Neural cell (in vitro differentiated cells): ENCODE measurements at regions not wholly inside any gene's neighbourhood (a gene's known extent, or its start where the extent isn't known, plus 50 kb on each side); places are given as distances from the start of the nearest gene placed in this dataset.

ENCODE experiments used
- EP300 ChIP-seq: fragments of 450-650 bp; conservative IDR thresholded peaks from 2 replicates; pipeline ENCODE4 v1.6.1; 2014; ENCODE audit warnings: antibody characterized with exemption, mild to moderate bottlenecking, moderate library complexity; ENCODE audit not compliant: poor library complexity, severe bottlenecking
- EZH2 ChIP-seq: fragments of 200-600, 300-800 bp; shearing (Covaris generic), sonication (generic); IDR thresholded peaks from 2 replicates; pipeline ENCODE4 v1.6.1; 2014; ENCODE audit warnings: antibody characterized with exemption, low read length, borderline replicate concordance, mild to moderate bottlenecking; ENCODE audit not compliant: insufficient read depth, poor library complexity, severe bottlenecking
- POLR2AphosphoS5 ChIP-seq: IDR thresholded peaks from 2 replicates; pipeline ENCODE4 v1.6.1; 2012
- RAD21 ChIP-seq: fragments of 450-650 bp; conservative IDR thresholded peaks from 2 replicates; pipeline ENCODE4 v1.6.1; 2014; ENCODE audit warnings: antibody characterized with exemption, mild to moderate bottlenecking, moderate library complexity
- REST ChIP-seq: IDR thresholded peaks from 2 replicates; pipeline ENCODE4 v1.6.1; 2012; ENCODE audit warnings: borderline replicate concordance
- TAF1 ChIP-seq: IDR thresholded peaks from 2 replicates; pipeline ENCODE4 v1.6.1; 2012; ENCODE audit warnings: low read depth
- TF ChIP-seq, protein P1 (sequence below): fragments of 450-650 bp; IDR thresholded peaks from 2 replicates; pipeline ENCODE4 v1.5.1; 2014; ENCODE audit warnings: antibody characterized with exemption, mild to moderate bottlenecking, moderate library complexity; ENCODE audit not compliant: poor library complexity, severe bottlenecking

DNA sequence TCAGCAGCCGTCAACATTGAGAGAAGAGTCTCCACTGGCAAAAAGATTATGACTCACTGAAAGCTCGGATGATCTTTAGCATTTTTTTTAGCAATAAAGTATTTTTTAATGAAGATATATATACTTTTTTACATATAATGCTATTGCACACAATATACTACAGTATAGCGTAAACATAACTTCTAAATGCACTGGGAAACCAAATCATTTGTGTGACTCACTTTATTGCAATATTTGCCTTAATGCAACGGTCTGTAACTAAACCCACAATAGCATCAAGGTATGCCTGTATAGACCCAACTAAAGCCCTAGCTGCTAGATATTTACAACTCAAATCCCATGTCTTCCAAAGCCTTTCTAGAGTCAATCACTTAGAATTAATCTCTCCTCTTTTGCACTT is 52.3 kb upstream of the EDNRA start:
- no peak for TF ChIP-seq REST
- no peak for TF ChIP-seq EP300
- TF ChIP-seq RAD21 = no peak
- TF ChIP-seq, protein P1, sequence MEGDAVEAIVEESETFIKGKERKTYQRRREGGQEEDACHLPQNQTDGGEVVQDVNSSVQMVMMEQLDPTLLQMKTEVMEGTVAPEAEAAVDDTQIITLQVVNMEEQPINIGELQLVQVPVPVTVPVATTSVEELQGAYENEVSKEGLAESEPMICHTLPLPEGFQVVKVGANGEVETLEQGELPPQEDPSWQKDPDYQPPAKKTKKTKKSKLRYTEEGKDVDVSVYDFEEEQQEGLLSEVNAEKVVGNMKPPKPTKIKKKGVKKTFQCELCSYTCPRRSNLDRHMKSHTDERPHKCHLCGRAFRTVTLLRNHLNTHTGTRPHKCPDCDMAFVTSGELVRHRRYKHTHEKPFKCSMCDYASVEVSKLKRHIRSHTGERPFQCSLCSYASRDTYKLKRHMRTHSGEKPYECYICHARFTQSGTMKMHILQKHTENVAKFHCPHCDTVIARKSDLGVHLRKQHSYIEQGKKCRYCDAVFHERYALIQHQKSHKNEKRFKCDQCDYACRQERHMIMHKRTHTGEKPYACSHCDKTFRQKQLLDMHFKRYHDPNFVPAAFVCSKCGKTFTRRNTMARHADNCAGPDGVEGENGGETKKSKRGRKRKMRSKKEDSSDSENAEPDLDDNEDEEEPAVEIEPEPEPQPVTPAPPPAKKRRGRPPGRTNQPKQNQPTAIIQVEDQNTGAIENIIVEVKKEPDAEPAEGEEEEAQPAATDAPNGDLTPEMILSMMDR = no peak
- no peak for TF ChIP-seq EZH2
- TF ChIP-seq TAF1 = no peak
- no peak for TF ChIP-seq POLR2AphosphoS5
